Hematopoietic multipotent progenitor cell (in vitro differentiated cells): ENCODE measurements at regions not wholly inside any gene's neighbourhood (a gene's known extent, or its start where the extent isn't known, plus 50 kb on each side); places are given as distances from the start of the nearest gene placed in this dataset.
A peak's percentile ranks its signal among the peaks of the same experiment; 100 is the strongest.

Source experiments
- DNase-seq, 3 donors: peaks; one replicate each; pipeline ENCODE4 v3.0.0-alpha.2; 2011 to 2015; ENCODE audit warnings: low read depth in 2 of 3, low spot score in 2 of 3

GRCh38 chr17:77723071-77723908 is 235.2 kb upstream of the TNRC6C start:
- no peak for DNase-seq

- DNase-seq: no peak
Measured at GRCh38 chr17:77723909-77724875, 234.3 kb upstream of the TNRC6C start.

DNA sequence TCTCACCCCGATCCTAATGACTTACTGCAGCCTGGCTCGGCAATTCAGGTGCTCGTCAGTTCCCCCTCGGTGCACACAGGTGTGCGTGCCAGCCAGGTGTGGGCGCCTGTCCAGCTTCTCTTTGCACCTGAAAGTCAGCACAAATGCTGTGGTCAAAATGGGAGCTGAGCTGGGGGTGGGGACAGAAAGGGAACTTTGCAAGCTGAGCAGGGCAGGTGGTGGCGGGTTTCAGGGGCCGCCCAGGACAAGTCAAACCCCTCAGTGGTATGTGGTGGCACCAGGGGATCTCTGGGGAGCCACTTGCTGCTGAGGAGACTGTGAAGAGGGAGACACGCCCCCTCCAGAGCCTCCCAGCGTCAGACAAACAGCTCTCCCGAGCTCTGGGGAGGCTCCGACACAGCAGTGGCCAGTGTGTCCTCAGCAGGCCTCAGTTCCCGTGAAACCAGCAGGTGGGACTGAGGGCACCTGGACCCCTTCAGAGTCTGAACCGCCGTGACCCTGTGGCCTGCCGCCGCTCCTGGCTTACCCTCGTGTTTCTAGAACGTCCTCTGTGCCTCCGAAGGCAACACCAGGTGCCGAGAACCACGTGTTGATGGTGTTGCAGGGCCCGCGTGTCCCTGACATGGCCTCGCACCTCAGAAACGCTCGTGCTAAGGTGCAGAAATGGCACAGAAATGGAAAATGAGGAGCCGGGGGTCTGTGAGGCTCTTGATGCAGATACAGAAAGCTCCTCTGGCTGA is 233.5 kb upstream of the TNRC6C start:
- no peak for DNase-seq

DNA sequence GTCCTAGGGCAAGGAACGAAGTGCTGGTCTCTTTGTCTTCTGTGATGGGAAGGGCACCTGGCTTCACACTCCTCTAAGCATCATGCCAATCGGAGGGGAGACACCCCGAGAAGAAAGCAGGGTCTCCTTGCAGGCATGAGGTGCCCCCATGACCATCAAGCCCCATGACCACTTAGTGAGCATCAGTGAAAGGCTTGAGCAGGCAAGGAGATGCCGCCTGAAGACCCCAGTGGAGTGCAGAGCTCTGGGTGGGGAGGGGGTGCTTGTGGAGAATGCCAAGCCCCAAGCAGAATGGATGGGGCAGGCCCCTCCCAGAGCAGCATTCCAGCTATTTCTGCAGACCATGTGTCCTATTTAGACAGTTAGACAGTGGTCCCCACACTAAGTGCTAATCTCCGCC is 232.7 kb upstream of the TNRC6C start:
- no peak for DNase-seq

GRCh38 chr17:77726549-77727006 is 231.9 kb upstream of the TNRC6C start:
- no peak for DNase-seq

DNA sequence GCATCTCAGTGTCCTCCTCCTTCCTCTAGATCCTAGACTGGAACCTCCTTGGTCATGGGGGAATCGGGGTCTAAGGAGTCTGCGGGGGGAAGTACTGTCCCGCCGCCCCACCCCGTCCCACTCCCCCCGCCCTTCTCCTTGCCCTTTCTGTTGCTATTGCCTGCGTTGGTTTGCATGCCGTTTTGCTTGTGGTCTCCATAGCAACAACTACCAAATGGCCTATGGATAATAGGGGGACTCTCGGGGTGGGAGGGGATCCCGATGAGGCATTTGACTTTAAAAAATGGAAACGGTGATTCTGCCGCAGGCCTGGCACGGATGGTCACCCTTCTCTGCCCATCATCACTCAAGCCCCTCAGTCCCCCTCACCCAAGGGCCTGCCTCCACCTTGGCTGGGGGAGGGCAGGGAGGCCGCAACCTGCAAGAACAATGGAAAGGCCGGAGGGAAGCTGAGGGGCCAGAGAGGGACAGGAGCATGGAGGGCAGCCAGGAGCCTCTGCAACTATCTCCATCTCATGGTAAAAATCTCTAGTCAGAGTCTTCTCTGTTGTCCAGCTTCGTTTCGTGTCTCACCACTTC is 231.4 kb upstream of the TNRC6C start:
- no peak for DNase-seq

DNA sequence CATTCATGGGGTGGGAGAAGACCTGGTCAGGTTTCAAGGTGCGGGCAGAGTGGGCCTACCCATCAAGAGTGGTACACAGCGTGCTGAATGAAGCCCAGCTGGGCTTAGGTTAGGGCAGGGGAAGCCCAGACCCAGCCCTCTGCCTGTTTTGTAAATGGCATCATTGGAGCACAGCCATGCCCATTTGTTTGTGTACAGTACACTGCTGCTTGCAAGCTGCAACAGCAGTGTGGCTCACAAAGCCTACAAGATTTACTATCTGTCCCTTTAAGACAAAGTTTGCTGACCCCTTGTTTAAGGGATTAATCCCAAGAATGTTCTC is 230.1 kb upstream of the TNRC6C start:
- no peak for DNase-seq

DNA sequence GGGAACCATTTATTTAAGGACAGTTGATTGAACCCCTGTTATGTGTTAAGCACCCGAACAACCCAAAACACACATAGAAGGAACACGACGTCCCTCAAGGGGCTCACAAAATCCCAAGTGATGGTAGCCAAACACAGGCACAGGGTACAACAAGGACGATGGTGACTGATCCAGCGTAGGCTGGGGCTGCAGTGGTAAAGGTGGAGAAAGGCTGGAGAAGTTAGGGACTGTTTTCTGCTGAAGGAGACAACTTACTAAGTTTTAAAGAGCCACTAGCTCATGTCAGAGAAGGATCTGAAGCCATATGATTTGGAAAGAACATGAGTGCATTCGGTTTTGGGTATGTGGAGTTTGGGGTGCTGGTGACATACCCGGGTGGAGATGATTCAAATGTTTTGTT is 229.6 kb upstream of the TNRC6C start:
- DNase-seq: no peak

GRCh38 chr17:77729587-77729986 is 228.9 kb upstream of the TNRC6C start:
- no peak for DNase-seq

DNA sequence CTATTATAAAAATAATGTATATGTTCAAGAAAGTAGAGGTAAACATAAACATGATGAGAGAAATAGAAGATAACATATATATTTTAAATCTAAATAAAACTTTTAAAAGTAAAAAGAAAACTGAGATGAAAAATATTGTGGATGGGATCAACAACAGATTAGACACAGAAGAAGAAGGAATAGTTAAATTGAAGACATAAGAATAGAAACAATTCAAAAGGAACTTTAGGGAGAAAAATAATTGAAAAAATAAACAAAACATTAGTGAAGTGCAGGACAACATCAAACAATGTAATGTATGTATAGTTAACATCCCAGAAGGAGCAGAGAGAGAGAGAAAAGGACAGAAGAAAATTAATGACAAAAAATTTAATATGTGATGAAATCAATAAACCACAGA is 228.1 kb upstream of the TNRC6C start:
- no peak for DNase-seq

DNA sequence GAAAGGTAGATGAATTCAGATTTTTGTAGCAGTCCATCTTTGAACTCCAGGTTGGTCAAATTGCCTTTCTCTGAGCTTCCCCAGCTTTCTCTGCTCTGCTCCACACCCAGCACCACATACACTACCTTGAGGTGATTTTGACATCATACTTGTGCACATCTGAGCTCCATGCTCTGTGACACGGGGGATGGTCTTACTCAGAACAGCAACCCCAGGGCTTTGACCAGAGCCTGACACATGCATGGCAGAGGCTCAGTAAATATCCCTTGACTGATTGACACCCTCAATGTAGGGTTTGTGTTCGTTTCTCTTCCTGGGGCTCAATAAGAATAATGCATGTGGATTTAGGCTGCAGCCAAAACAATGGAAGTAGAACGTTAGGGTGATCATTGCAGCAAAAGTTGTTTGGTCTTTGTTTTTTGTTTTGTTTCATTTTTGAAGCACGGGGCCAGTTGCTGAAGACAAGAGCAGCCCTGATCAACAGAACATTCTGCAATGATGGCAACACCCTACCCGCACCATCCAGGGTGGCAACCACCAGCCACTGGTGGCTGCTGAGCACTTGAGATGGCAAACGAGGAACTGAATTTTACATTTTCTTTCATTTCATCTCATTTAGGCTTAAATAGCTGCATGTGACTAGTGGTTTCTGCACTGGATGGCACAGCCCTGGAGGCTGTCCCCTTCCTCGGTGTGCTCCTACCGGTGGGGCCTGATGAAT is 224.8 kb upstream of the TNRC6C start:
- no peak for DNase-seq

- DNase-seq: peak in 1 of 3 donors; percentile 20
Measured at GRCh38 chr17:77734371-77735080, 224.0 kb upstream of the TNRC6C start.

- DNase-seq: peak in 1 of 3 donors; percentile 15
Measured at GRCh38 chr17:77735081-77735565, 223.4 kb upstream of the TNRC6C start.

DNA sequence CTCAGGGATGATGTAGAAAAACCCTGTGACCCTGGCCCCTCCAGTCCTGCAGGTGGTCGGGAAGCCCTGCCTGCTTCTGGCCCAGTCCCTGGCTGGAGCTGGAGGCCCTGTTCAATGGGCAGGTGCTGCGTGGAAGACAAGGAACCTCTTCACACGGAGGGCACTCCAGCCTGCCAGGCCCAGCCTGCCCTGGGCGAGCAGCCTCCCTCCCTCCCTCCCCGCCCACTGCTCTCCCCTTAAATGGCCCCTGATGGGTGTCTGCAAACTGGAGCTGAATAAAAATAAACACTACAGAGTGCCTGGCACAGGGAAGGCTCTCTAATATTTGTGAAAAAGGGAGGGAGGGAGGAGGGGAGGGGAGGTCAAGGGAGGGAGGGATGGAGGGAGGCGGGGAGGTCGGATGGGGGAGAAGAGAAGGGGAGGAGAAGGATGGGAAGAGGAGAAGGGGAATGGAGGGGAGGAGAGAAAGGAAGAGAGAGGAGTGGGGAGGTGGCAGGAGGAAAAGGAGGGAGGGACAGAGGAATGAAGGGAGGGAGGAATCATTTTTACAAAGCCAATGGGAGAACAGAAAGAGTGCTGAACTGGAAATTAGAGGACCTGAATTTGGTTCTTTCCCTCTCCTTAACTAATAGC is 222.8 kb upstream of the TNRC6C start:
- DNase-seq: no peak

- DNase-seq: no peak
Measured at GRCh38 chr17:77736199-77736585, 222.3 kb upstream of the TNRC6C start.

GRCh38 chr17:77736721-77737120 is 221.8 kb upstream of the TNRC6C start:
- no peak for DNase-seq

- DNase-seq: no peak
Measured at GRCh38 chr17:77737442-77738265, 220.8 kb upstream of the TNRC6C start.
